Pancreas (tissue), 10 donors: ENCODE measurements at regions not wholly inside any gene's neighbourhood (a gene's known extent, or its start where the extent isn't known, plus 50 kb on each side); places are given as distances from the start of the nearest gene placed in this dataset.

Experiments used
- ATAC-seq, 4 donors: fragments of 200-7000 bp; cut with Tn5 transposase; one replicate each; pipeline versions ENCODE4 v1.8.0 to v1.9.1; 2020; ENCODE audit warnings: mild to moderate bottlenecking in 4 of 4, moderate library complexity in 4 of 4
- DNase-seq, 6 donors: peaks; one replicate each; pipeline ENCODE4 v3.0.0-alpha.2; 2020
- FAIRE-seq: peaks from 2 replicates; lab custom pipeline; 2012; peaks lifted over from hg19 to GRCh38; lab: Jason Lieb, UNC
- H3K27ac ChIP-seq, 4 donors: fragments of 200-600 bp; sonication (generic); 1 replicate in 3 of 4; 2 replicates in 1 of 4; pipeline versions ENCODE4 v1.5.0 to v1.8.0; 2020
- H3K27me3 ChIP-seq, 4 donors: fragments of 200-600 bp; one replicate each; pipeline ENCODE4 v1.8.0; 2021
- H3K36me3 ChIP-seq, 3 donors: fragments of 200-600 bp; sonication (generic) in 1 of 3; one replicate each; pipeline versions ENCODE4 v1.5.0 to v1.8.0; 2020 to 2021
- H3K4me1 ChIP-seq, 3 donors: fragments of 200-600 bp; one replicate each; pipeline ENCODE4 v1.8.0; 2021
- H3K4me3 ChIP-seq, 4 donors: fragments of 200-600 bp; sonication (generic) in 2 of 4; one replicate each; pipeline versions ENCODE4 v1.5.0 to v1.8.0; 2020 to 2021
- H3K9me3 ChIP-seq, 4 donors: fragments of 200-600 bp; one replicate each; pipeline ENCODE4 v1.8.0; 2021
- CTCF ChIP-seq, 4 donors: fragments of 200-600 bp; sonication (generic) in 3 of 4; IDR thresholded peaks; one replicate each; pipeline versions ENCODE4 v1.5.0 to v1.8.0; 2021; ENCODE audit warnings: antibody characterized with exemption in 4 of 4
- WGBS, 2 donors: extraction: QIAGEN DNeasy Blood & Tissue Kit; methylation state at CpG; one replicate each; pipeline ENCODE4 v1.1.7; 2013; 5-methylcytosine and 5-hydroxymethylcytosine counted together
- intact Hi-C, 3 donors: fragments of 100-400 bp; cut with DNase I; formaldehyde crosslinking; loops; one replicate each; pipeline versions ENCODE4 v1.11.1 to v1.14.2; 2022
- donor health status: healthy with polysubstance abuse.
- donor health status: DM: no; HTN: no; CAD: no; lungs with moderate emphysema.
- donor health status: DM: no; HTN: no; CAD: no.
- donor health status: control.
- donor health status: control.
- donor health status: Bipolar disorder and iron deficiency.
- donor health status: DM: yes; HTN: yes; CAD: no.
- donor health status: DM: no; HTN: no; CAD: no.
- donor health status: DM: no; HTN: no; CAD: no.
- donor health status: DM: yes; HTN: yes; CAD: no.

DNA sequence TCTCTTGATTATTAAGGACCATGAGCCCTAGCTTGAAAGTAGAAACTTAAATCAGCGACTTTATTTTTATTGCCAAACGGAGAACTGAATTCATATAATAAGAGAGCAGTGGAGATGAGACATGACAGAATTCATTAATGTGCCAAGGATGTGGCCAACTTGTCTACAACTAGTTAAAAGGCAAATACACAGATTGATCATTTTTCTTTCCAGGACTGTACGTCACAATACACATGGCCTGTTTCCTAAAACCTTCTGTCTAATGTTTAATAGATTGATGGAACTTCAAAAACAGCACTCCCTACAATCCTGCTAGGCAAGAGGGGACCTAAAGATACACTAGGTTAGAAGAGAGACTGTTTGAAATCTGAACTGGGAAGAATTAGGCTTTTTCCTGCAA is 647.8 kb downstream of the SATB2 start:
- Histone ChIP-seq H3K4me3 (no peak overlapping the region), H3K27me3 (no peaks in the 10 kb centered on the region), H3K4me1 (no peaks in the 10 kb centered on the region), H3K36me3 (no peaks in the 10 kb centered on the region), H3K27ac (no peak overlapping the region), H3K9me3 (no peaks in the 10 kb centered on the region)
- DNase-seq (no peak), ATAC-seq (no peak), FAIRE-seq (no peak)
- WGBS, 2 donors = 44 to 55% methylated on average over 3 of the region's 3 CpGs
- intact Hi-C loops = no loop called here
- TF ChIP-seq CTCF (IDR thresholded peaks at IDR 0.05) = no peak

- no peaks in the 10 kb centered on the region for H3K4me1 ChIP-seq
- no peaks in the 10 kb centered on the region for H3K27me3 ChIP-seq
- TF ChIP-seq CTCF (IDR thresholded peaks at IDR 0.05) = no peak
- FAIRE-seq (no peak), ATAC-seq (no peak), DNase-seq (no peak)
- intact Hi-C loops = no loop called here
- H3K27ac ChIP-seq = no peak overlapping the region
- H3K36me3 ChIP-seq = no peaks in the 10 kb centered on the region
- H3K9me3 ChIP-seq = no peaks in the 10 kb centered on the region
- H3K4me3 ChIP-seq = no peak overlapping the region
- WGBS, 2 donors = 74 to 81% methylated on average over 2 of the region's 2 CpGs
Measured at GRCh38 chr2:198807131-198807530, 650.6 kb downstream of the SATB2 start.

DNA sequence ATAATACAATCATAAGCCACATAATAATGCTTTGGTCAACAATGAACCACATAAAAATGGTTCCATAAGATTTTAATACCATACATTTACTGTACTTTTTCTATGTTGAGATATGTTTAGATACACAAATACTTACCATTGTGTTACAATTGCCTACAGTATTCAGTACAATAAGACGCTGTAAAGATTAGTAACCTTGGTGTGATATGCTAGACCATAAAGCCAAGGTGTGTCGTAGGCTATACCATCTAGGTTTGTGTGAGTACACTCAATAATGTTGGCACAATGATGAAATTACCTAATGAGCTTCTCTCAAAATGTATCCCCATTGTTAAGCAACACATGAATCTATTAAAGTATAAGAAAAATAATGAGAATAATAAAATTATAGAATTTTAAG is 662.3 kb downstream of the SATB2 start:
- 60 to 70% methylated on average over 2 of the region's 2 CpGs for WGBS, 2 donors
- no peaks in the 10 kb centered on the region for H3K4me1 ChIP-seq
- H3K27ac ChIP-seq = no peak overlapping the region
- H3K4me3 ChIP-seq = no peak overlapping the region
- H3K9me3 ChIP-seq = no peaks in the 10 kb centered on the region
- ATAC-seq (no peak), FAIRE-seq (no peak), DNase-seq (no peak)
- no peaks in the 10 kb centered on the region for H3K36me3 ChIP-seq
- no peak for TF ChIP-seq CTCF (IDR thresholded peaks at IDR 0.05)
- intact Hi-C loops = no loop called here
- no peaks in the 10 kb centered on the region for H3K27me3 ChIP-seq

DNA sequence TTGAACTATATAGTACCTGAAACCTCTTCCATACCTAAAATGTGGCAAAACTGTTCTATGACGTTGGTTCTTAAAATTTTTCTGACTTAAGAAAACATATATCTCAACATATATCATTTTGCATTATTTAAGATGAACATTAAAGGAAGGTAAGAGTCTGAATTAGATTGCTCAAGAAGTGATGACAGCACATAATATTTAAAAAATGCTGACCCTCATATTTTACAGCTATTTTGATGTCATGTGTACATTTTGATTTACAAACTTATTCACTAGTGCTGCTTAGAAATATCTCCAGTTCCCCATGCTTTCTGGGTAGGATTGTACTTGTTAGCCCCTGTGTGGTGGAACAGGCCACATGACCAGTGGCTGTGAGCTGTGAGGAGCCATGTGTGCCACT is 666.1 kb downstream of the SATB2 start:
- Histone ChIP-seq H3K4me3 (no peak overlapping the region), H3K27ac (no peak overlapping the region), H3K36me3 (no peaks in the 10 kb centered on the region), H3K9me3 (no peaks in the 10 kb centered on the region), H3K27me3 (no peaks in the 10 kb centered on the region), H3K4me1 (no peaks in the 10 kb centered on the region)
- WGBS, 2 donors = 0% methylated on average over 1 of the region's 1 CpG
- DNase-seq = no peak
- no peak for FAIRE-seq
- intact Hi-C loops = no loop called here
- no peak for TF ChIP-seq CTCF (IDR thresholded peaks at IDR 0.05)
- ATAC-seq = no peak

GRCh38 chr2:198788676-198789075 is 669.1 kb downstream of the SATB2 start:
- DNase-seq (no peak), FAIRE-seq (no peak), ATAC-seq (no peak)
- intact Hi-C loops = no loop called here
- no peak for TF ChIP-seq CTCF (IDR thresholded peaks at IDR 0.05)
- H3K4me3 ChIP-seq = no peak overlapping the region
- no peaks in the 10 kb centered on the region for H3K27me3 ChIP-seq
- no peaks in the 10 kb centered on the region for H3K36me3 ChIP-seq
- no peak overlapping the region for H3K27ac ChIP-seq
- 10 to 12% methylated on average over 2 of the region's 2 CpGs for WGBS, 2 donors
- no peaks in the 10 kb centered on the region for H3K9me3 ChIP-seq
- no peaks in the 10 kb centered on the region for H3K4me1 ChIP-seq
